Omental fat pad (tissue), 3 donors: ENCODE measurements at regions not wholly inside any gene's neighbourhood (a gene's known extent, or its start where the extent isn't known, plus 50 kb on each side); places are given as distances from the start of the nearest gene placed in this dataset.

ENCODE experiments used
- ATAC-seq: fragments of 150-250 bp; one replicate; pipeline ENCODE4 v1.9.1; 2016; ENCODE audit warnings: mild to moderate bottlenecking, moderate library complexity; ENCODE audit not compliant: low FRiP score
- DNase-seq: peaks from one replicate; pipeline ENCODE4 v3.0.0-alpha.2; 2019; ENCODE audit warnings: low spot score
- CTCF ChIP-seq, 3 donors: fragments of 450-650 bp; IDR thresholded peaks; one replicate each; pipeline ENCODE4 v1.5.1; 2016 to 2017; ENCODE audit warnings: antibody characterized with exemption in 3 of 3, mild to moderate bottlenecking in 3 of 3, moderate library complexity in 2 of 3

- no peak for TF ChIP-seq CTCF (IDR thresholded peaks at IDR 0.05)
- no peak for DNase-seq
- no peak for ATAC-seq
Measured at GRCh38 chr12:46958053-46958452, 121.4 kb upstream of the PCED1B start.

GRCh38 chr12:46958599-46959290, 120.7 kb upstream of the PCED1B start:
- no peak for TF ChIP-seq CTCF (IDR thresholded peaks at IDR 0.05)
- ATAC-seq (no peak), DNase-seq (no peak)

GRCh38 chr12:46959502-46959901, 119.9 kb upstream of the PCED1B start:
- TF ChIP-seq CTCF (IDR thresholded peaks at IDR 0.05), result no peak
- DNase-seq, result no peak
- ATAC-seq, result no peak

GRCh38 chr12:46960681-46961080, 118.7 kb upstream of the PCED1B start:
- TF ChIP-seq CTCF (IDR thresholded peaks at IDR 0.05), result no peak
- no peak for DNase-seq
- no peak for ATAC-seq

- no peak for ATAC-seq
- TF ChIP-seq CTCF (IDR thresholded peaks at IDR 0.05), result no peak
- no peak for DNase-seq
Measured at GRCh38 chr12:46963191-46963590, 116.2 kb upstream of the PCED1B start.

- DNase-seq, result no peak
- TF ChIP-seq CTCF (IDR thresholded peaks at IDR 0.05), result no peak
- ATAC-seq, result peak; percentile 71
Measured at GRCh38 chr12:46963977-46964971, 115.1 kb upstream of the PCED1B start.
